ENCODE measurements at regions not wholly inside any gene's neighbourhood (a gene's known extent, or its start where the extent isn't known, plus 50 kb on each side); places are given as distances from the start of the nearest gene placed in this dataset.

- Mint-ChIP-seq H3K4me3 (ENCODE audit: unreplicated experiment) (no peak overlapping the region), H3K27ac (ENCODE audit: unreplicated experiment) (no peak overlapping the region), H3K27me3 (ENCODE audit: unreplicated experiment) (peaks cover 32% of the 10 kb centered on the region), H3K9me3 (ENCODE audit: unreplicated experiment) (no peaks in the 10 kb centered on the region), H3K4me1 (ENCODE audit: unreplicated experiment) (no peaks in the 10 kb centered on the region), H3K36me3 (ENCODE audit: unreplicated experiment) (no peaks in the 10 kb centered on the region)
- DNase-seq (ENCODE audit: extremely low spot score, unreplicated experiment): no peak
- TF ChIP-seq, protein P1, sequence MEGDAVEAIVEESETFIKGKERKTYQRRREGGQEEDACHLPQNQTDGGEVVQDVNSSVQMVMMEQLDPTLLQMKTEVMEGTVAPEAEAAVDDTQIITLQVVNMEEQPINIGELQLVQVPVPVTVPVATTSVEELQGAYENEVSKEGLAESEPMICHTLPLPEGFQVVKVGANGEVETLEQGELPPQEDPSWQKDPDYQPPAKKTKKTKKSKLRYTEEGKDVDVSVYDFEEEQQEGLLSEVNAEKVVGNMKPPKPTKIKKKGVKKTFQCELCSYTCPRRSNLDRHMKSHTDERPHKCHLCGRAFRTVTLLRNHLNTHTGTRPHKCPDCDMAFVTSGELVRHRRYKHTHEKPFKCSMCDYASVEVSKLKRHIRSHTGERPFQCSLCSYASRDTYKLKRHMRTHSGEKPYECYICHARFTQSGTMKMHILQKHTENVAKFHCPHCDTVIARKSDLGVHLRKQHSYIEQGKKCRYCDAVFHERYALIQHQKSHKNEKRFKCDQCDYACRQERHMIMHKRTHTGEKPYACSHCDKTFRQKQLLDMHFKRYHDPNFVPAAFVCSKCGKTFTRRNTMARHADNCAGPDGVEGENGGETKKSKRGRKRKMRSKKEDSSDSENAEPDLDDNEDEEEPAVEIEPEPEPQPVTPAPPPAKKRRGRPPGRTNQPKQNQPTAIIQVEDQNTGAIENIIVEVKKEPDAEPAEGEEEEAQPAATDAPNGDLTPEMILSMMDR (IDR thresholded peaks at IDR 0.05): no peak
Measured at GRCh38 chr13:76516586-76516985, 369.6 kb downstream of the KCTD12 start.

- no peak for DNase-seq (ENCODE audit: extremely low spot score, unreplicated experiment)
- Mint-ChIP-seq H3K27me3 (ENCODE audit: unreplicated experiment) (peaks cover 36% of the 10 kb centered on the region), H3K27ac (ENCODE audit: unreplicated experiment) (no peak overlapping the region)
Measured at GRCh38 chr13:76516013-76516412, 370.2 kb downstream of the KCTD12 start.

DNA sequence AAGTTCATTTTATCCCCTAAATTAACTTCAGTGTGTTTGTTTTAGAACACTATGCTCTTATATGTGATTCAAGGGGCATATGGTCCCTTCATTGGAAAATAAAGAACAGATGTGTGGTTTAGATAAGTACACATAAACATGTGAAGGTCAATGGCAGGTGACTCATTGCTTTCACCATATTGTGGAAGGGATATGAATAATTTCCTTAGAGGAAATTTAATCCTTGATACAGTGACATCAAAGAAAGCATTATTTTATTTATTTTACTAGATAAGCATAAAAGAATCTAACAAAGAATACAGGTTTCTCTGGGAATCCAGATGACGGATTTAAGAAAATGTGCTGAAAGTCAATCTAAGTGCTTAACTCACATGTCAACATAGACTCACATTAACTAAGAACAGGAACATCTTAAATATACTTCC is 373.5 kb downstream of the KCTD12 start:
- TF ChIP-seq, protein P1 (IDR thresholded peaks at IDR 0.05): no peak
- Mint-ChIP-seq H3K27me3 (ENCODE audit: unreplicated experiment) (peaks cover 48% of the 10 kb centered on the region), H3K4me3 (ENCODE audit: unreplicated experiment) (no peak overlapping the region), H3K36me3 (ENCODE audit: unreplicated experiment) (no peaks in the 10 kb centered on the region), H3K27ac (ENCODE audit: unreplicated experiment) (no peak overlapping the region), H3K9me3 (ENCODE audit: unreplicated experiment) (no peaks in the 10 kb centered on the region), H3K4me1 (ENCODE audit: unreplicated experiment) (no peaks in the 10 kb centered on the region)
- no peak for DNase-seq (ENCODE audit: extremely low spot score, unreplicated experiment)

More at GRCh38 chr13:76516013-76516412, 370.2 kb downstream of the KCTD12 start:
- Mint-ChIP-seq H3K4me3 (ENCODE audit: unreplicated experiment) (no peak overlapping the region), H3K9me3 (ENCODE audit: unreplicated experiment) (no peaks in the 10 kb centered on the region), H3K36me3 (ENCODE audit: unreplicated experiment) (no peaks in the 10 kb centered on the region), H3K4me1 (ENCODE audit: unreplicated experiment) (no peaks in the 10 kb centered on the region)
- TF ChIP-seq, protein P1 (IDR thresholded peaks at IDR 0.05): no peak

DNA sequence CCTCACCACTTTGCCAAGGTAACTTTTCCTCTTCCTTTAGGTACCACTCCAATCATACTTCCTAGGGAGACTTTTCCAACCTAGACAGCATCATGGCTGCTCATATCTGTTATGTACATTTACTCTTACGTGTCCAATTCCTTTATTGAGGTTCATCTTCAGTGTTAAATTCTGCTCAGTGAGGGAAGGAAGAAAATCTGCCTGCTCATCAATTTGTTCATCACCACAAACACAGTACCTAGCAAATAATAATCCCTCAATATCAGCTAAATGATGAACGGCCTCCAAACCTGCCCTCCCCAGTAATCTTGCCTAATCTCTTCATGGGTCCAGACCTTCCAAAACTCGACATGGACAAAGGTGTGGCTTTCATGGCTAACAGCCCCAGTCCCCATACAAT is 380.8 kb downstream of the KCTD12 start:
- TF ChIP-seq, protein P1 (IDR thresholded peaks at IDR 0.05): no peak
- H3K4me3 Mint-ChIP-seq (ENCODE audit: unreplicated experiment): no peak overlapping the region
- no peaks in the 10 kb centered on the region for H3K9me3 Mint-ChIP-seq (ENCODE audit: unreplicated experiment)
- H3K36me3 Mint-ChIP-seq (ENCODE audit: unreplicated experiment): no peaks in the 10 kb centered on the region
- no peaks in the 10 kb centered on the region for H3K4me1 Mint-ChIP-seq (ENCODE audit: unreplicated experiment)
- H3K27ac Mint-ChIP-seq (ENCODE audit: unreplicated experiment): no peak overlapping the region
- DNase-seq (ENCODE audit: extremely low spot score, unreplicated experiment): no peak
- peaks cover 71% of the 10 kb centered on the region for H3K27me3 Mint-ChIP-seq (ENCODE audit: unreplicated experiment)

DNA sequence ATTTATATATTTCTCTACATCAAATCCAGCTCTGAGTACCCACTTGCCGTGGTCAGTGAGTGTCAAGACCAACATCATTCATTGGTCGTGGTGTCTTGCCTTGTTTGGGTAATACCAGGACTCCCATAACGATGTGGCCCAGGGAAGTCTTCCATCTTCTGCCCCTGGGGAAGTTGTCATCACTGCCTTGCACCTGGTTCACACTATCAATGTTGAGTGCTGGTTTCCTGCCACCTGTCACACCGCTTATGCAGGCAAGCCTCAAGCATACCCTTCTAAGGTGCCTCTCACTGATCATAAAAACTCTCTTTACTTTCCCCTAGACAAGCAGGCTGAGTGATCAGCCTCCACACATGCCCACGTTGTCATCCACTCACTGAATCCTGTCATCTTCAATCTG is 382.4 kb downstream of the KCTD12 start:
- no peak for DNase-seq (ENCODE audit: extremely low spot score, unreplicated experiment)
- no peaks in the 10 kb centered on the region for H3K4me1 Mint-ChIP-seq (ENCODE audit: unreplicated experiment)
- H3K4me3 Mint-ChIP-seq (ENCODE audit: unreplicated experiment): no peak overlapping the region
- H3K27me3 Mint-ChIP-seq (ENCODE audit: unreplicated experiment): peaks cover 69% of the 10 kb centered on the region
- H3K27ac Mint-ChIP-seq (ENCODE audit: unreplicated experiment): no peak overlapping the region
- TF ChIP-seq, protein P1 (IDR thresholded peaks at IDR 0.05): no peak
- no peaks in the 10 kb centered on the region for H3K36me3 Mint-ChIP-seq (ENCODE audit: unreplicated experiment)
- H3K9me3 Mint-ChIP-seq (ENCODE audit: unreplicated experiment): no peaks in the 10 kb centered on the region
